Endothelial cell (in vitro differentiated cells): ENCODE measurements at regions not wholly inside any gene's neighbourhood (a gene's known extent, or its start where the extent isn't known, plus 50 kb on each side); places are given as distances from the start of the nearest gene placed in this dataset.

Experiments used
- DNase-seq: peaks from one replicate; pipeline ENCODE4 v3.0.0; 2021; ENCODE audit warnings: low spot score
- H3K27ac Mint-ChIP-seq: one replicate; pipeline ENCODE4 v1.8.0; 2021; ENCODE audit warnings: mixed read lengths, inconsistent platforms; ENCODE audit not compliant: unreplicated experiment
- H3K27me3 Mint-ChIP-seq: one replicate; pipeline ENCODE4 v1.8.0; 2021; ENCODE audit warnings: mild to moderate bottlenecking, moderate library complexity, mixed read lengths, inconsistent platforms; ENCODE audit not compliant: unreplicated experiment
- H3K36me3 Mint-ChIP-seq: one replicate; pipeline ENCODE4 v1.8.0; 2021; ENCODE audit warnings: mild to moderate bottlenecking, low read depth, mixed read lengths, inconsistent platforms; ENCODE audit not compliant: unreplicated experiment
- H3K4me1 Mint-ChIP-seq: one replicate; pipeline ENCODE4 v1.8.0; 2021; ENCODE audit warnings: mild to moderate bottlenecking, mixed read lengths, inconsistent platforms; ENCODE audit not compliant: unreplicated experiment
- H3K4me3 Mint-ChIP-seq: one replicate; pipeline ENCODE4 v1.8.0; 2021; ENCODE audit warnings: mild to moderate bottlenecking, mixed read lengths, inconsistent platforms; ENCODE audit not compliant: unreplicated experiment
- H3K9me3 Mint-ChIP-seq: one replicate; pipeline ENCODE4 v1.8.0; 2021; ENCODE audit warnings: mixed read lengths, inconsistent platforms; ENCODE audit not compliant: unreplicated experiment
- CTCF ChIP-seq: fragments of 200-600 bp; sonication (generic); IDR thresholded peaks from one replicate; pipeline ENCODE4 v1.5.0; 2021; ENCODE audit warnings: antibody characterized with exemption; ENCODE audit not compliant: unreplicated experiment

- H3K4me1 Mint-ChIP-seq, result peaks cover 18% of the 10 kb centered on the region
- H3K36me3 Mint-ChIP-seq, result no peaks in the 10 kb centered on the region
- TF ChIP-seq CTCF, result no peak
- no peak overlapping the region for H3K4me3 Mint-ChIP-seq
- H3K27me3 Mint-ChIP-seq, result peaks cover 5% of the 10 kb centered on the region
- H3K9me3 Mint-ChIP-seq, result no peaks in the 10 kb centered on the region
- H3K27ac Mint-ChIP-seq, result peak overlapping the region; percentile 61
- no peak for DNase-seq
Measured at GRCh38 chr4:10173037-10173753, 56.6 kb upstream of the WDR1 start.

- H3K27ac Mint-ChIP-seq, result peak overlapping the region; percentile 21
- no peaks in the 10 kb centered on the region for H3K36me3 Mint-ChIP-seq
- H3K4me3 Mint-ChIP-seq, result no peak overlapping the region
- H3K4me1 Mint-ChIP-seq, result peaks cover 25% of the 10 kb centered on the region
- H3K9me3 Mint-ChIP-seq, result no peaks in the 10 kb centered on the region
- DNase-seq, result no peak
- H3K27me3 Mint-ChIP-seq, result peaks cover 5% of the 10 kb centered on the region
- no peak for TF ChIP-seq CTCF
Measured at GRCh38 chr4:10172278-10172921, 55.8 kb upstream of the WDR1 start.

- H3K4me1 Mint-ChIP-seq, result peaks cover 25% of the 10 kb centered on the region
- no peak overlapping the region for H3K27ac Mint-ChIP-seq
- no peak for TF ChIP-seq CTCF
- no peak for DNase-seq
- no peaks in the 10 kb centered on the region for H3K9me3 Mint-ChIP-seq
- H3K4me3 Mint-ChIP-seq, result no peak overlapping the region
- H3K27me3 Mint-ChIP-seq, result peaks cover 5% of the 10 kb centered on the region
- no peaks in the 10 kb centered on the region for H3K36me3 Mint-ChIP-seq
Measured at GRCh38 chr4:10171055-10171454, 54.5 kb upstream of the WDR1 start.

- Mint-ChIP-seq H3K4me1 (peaks cover 25% of the 10 kb centered on the region), H3K27ac (no peak overlapping the region), H3K9me3 (no peaks in the 10 kb centered on the region), H3K36me3 (no peaks in the 10 kb centered on the region), H3K4me3 (no peak overlapping the region), H3K27me3 (peaks cover 3% of the 10 kb centered on the region)
- no peak for DNase-seq
- TF ChIP-seq CTCF, result no peak
Measured at GRCh38 chr4:10169839-10170387, 53.3 kb upstream of the WDR1 start.

GRCh38 chr4:10168151-10168550 lies 51.6 kb upstream of the WDR1 start:
- no peak overlapping the region for H3K4me3 Mint-ChIP-seq
- TF ChIP-seq CTCF, result no peak
- H3K4me1 Mint-ChIP-seq, result peaks cover 18% of the 10 kb centered on the region
- H3K27me3 Mint-ChIP-seq, result no peaks in the 10 kb centered on the region
- H3K9me3 Mint-ChIP-seq, result no peaks in the 10 kb centered on the region
- no peak overlapping the region for H3K27ac Mint-ChIP-seq
- H3K36me3 Mint-ChIP-seq, result no peaks in the 10 kb centered on the region
- DNase-seq, result peak; percentile 14
